ENCODE measurements at regions not wholly inside any gene's neighbourhood (a gene's known extent, or its start where the extent isn't known, plus 50 kb on each side); places are given as distances from the start of the nearest gene placed in this dataset.
"Not testable (repeated sequence)": the region's sequence is repeated elsewhere in the genome, so short reads cannot be mapped to it uniquely, and the experiment has no call there.

DNA sequence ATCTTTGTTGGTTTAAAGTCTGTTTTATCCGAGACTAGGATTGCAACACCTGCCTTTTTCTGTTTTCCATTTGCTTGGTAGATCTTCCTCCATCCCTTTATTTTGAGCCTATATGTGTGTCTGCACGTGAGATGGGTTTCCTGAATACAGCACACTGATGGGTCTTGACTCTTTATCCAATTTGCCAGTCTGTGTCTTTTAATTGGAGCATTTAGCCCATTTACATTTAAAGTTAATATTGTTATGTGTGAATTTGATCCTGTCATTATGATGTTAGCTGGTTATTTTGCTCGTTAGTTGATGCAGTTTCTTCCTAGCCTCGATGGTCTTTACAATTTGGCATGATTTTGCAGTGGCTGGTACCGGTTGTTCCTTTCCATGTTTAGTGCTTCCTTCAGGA lies 149.4 kb upstream of the MRPS22 start:
- not testable (repeated sequence) for TF ChIP-seq CTCF (conservative IDR thresholded peaks at IDR 0.05; ENCODE audit: low read depth, low read length); EZH2 (IDR thresholded peaks at IDR 0.05; ENCODE audit: low read length, unreplicated experiment); EZH2phosphoT487 (IDR thresholded peaks at IDR 0.05; ENCODE audit: borderline replicate concordance, low read length)
